ENCODE measurements at regions not wholly inside any gene's neighbourhood (a gene's known extent, or its start where the extent isn't known, plus 50 kb on each side); places are given as distances from the start of the nearest gene placed in this dataset.
"Not testable (repeated sequence)": the region's sequence is repeated elsewhere in the genome, so short reads cannot be mapped to it uniquely, and the experiment has no call there.

DNA sequence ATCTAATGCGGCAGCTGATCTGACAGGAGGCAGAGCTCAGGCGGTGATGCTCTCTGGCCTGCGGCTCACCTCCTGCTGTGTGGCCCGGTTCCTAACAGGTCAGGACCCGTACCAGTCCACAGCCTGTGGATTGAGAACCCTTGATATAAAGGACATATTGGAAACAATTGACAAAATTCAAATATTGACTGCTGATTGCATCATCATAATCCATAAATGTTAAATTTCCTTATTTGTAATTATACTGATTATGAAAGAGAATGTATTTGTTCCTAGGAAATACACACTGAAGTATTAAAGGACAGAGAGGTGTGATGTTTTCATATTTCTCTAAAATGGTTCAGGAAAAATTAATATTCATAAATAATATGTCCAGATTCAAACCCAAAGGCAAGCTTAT is 63.8 kb upstream of the SRD5A2 start:
- ChIA-PET POLR2A (ENCODE audit: unreplicated experiment) (no interaction called here), CTCF (no interaction called here)
- Histone ChIP-seq H3K4me3 (no peak overlapping the region), H3K27ac (no peak overlapping the region), H3K4me1 (replicated peaks; ENCODE audit: insufficient read depth) (no peaks in the 10 kb centered on the region), H3K36me3 (ENCODE audit: low read depth) (no peaks in the 10 kb centered on the region), H3K4me2 (no peak overlapping the region), H3K9me3 (ENCODE audit: insufficient read depth, low read depth) (no peaks in the 10 kb centered on the region), H3F3A (ENCODE audit: insufficient read depth, low read depth) (no peaks in the 10 kb centered on the region), H2AFZ (no peak overlapping the region), H3K79me2 (ENCODE audit: low read depth) (no peaks in the 10 kb centered on the region), H4K20me1 (ENCODE audit: insufficient read depth) (no peaks in the 10 kb centered on the region), H3K27me3 (ENCODE audit: insufficient read depth, low read depth) (no peaks in the 10 kb centered on the region), H3K9me2 (ENCODE audit: insufficient read depth) (no peaks in the 10 kb centered on the region)
- intact Hi-C loops (cut with micrococcal nuclease; ENCODE audit: unreplicated experiment), result no loop called here
- BruUV-seq (replicated peaks), result no TSS peak
- DNase-seq, result no peak
- no peak for TF ChIP-seq EZH2 (IDR thresholded peaks at IDR 0.05; ENCODE audit: low read depth)

DNA sequence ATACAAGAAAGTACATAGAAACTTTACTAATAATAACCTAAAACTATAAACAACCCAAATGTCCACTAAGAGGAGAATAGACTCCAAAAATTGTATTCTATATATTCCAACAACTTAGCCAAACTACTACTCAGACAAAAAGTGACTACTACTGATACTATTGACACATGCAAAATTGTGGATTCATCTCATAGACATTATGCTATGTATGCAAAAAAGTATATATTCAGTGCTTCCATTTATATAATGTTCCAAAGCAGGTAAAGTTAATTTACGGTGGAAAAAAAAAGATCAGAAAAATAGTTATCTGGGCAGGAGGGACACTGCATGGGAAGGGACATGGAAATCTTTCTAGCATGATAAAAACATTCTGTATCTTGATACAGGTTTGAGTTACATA is 62.0 kb upstream of the SRD5A2 start:
- no peaks in the 10 kb centered on the region for H3K9me2 ChIP-seq (ENCODE audit: insufficient read depth)
- no peaks in the 10 kb centered on the region for H4K20me1 ChIP-seq (ENCODE audit: insufficient read depth)
- ChIA-PET POLR2A (ENCODE audit: unreplicated experiment) (no interaction called here), CTCF (no interaction called here)
- no peaks in the 10 kb centered on the region for H3F3A ChIP-seq (ENCODE audit: insufficient read depth, low read depth)
- H3K27me3 ChIP-seq (ENCODE audit: insufficient read depth, low read depth), result no peaks in the 10 kb centered on the region
- H3K36me3 ChIP-seq (ENCODE audit: low read depth), result no peaks in the 10 kb centered on the region
- H3K9me3 ChIP-seq (ENCODE audit: insufficient read depth, low read depth), result no peaks in the 10 kb centered on the region; the same call in 1 of the 2 replicates
- H3K4me3 ChIP-seq, result no peak overlapping the region
- no peak for TF ChIP-seq EZH2 (IDR thresholded peaks at IDR 0.05; ENCODE audit: low read depth)
- TF ChIP-seq, protein P1, sequence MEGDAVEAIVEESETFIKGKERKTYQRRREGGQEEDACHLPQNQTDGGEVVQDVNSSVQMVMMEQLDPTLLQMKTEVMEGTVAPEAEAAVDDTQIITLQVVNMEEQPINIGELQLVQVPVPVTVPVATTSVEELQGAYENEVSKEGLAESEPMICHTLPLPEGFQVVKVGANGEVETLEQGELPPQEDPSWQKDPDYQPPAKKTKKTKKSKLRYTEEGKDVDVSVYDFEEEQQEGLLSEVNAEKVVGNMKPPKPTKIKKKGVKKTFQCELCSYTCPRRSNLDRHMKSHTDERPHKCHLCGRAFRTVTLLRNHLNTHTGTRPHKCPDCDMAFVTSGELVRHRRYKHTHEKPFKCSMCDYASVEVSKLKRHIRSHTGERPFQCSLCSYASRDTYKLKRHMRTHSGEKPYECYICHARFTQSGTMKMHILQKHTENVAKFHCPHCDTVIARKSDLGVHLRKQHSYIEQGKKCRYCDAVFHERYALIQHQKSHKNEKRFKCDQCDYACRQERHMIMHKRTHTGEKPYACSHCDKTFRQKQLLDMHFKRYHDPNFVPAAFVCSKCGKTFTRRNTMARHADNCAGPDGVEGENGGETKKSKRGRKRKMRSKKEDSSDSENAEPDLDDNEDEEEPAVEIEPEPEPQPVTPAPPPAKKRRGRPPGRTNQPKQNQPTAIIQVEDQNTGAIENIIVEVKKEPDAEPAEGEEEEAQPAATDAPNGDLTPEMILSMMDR (conservative IDR thresholded peaks at IDR 0.05), result no peak
- H3K4me1 ChIP-seq (replicated peaks; ENCODE audit: insufficient read depth), result no peaks in the 10 kb centered on the region
- H2AFZ ChIP-seq, result no peak overlapping the region
- no TSS peak for BruUV-seq (replicated peaks)
- intact Hi-C loops (cut with micrococcal nuclease; ENCODE audit: unreplicated experiment), result no loop called here
- no peak overlapping the region for H3K27ac ChIP-seq
- H3K4me2 ChIP-seq, result no peak overlapping the region
- no peak for DNase-seq
- no peaks in the 10 kb centered on the region for H3K79me2 ChIP-seq (ENCODE audit: low read depth)

DNA sequence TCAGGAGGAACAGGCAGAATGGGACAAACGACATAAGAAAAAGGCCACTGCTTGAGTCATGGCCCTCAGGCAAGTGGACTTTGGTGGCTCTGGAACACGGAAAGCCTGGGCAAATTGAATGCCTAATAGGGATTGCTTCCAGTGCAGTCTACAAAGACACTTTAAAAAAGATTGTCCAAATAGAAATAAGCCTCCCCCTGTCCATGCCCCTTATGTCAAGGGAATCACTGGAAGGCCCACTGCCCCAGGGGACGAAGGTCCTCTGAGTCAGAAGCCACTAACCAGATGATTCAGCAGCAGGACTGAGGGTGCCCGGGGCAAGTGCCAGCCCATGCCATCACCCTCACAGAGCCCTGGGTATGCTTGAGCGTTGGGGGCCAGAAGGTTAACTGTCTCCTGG is 51.5 kb upstream of the SRD5A2 start:
- intact Hi-C loops (cut with micrococcal nuclease; ENCODE audit: unreplicated experiment); H3K79me2 ChIP-seq (ENCODE audit: low read depth); H3K9me3 ChIP-seq (ENCODE audit: insufficient read depth, low read depth); H2AFZ ChIP-seq; POLR2A ChIA-PET (ENCODE audit: unreplicated experiment); H3K9me2 ChIP-seq (ENCODE audit: insufficient read depth); H3K36me3 ChIP-seq (ENCODE audit: low read depth); H3K4me3 ChIP-seq; CTCF ChIA-PET; H3K27me3 ChIP-seq (ENCODE audit: insufficient read depth, low read depth); H4K20me1 ChIP-seq (ENCODE audit: insufficient read depth); BruUV-seq (replicated peaks): not testable (repeated sequence)
- peaks cover 19% of the 10 kb centered on the region for H3K4me1 ChIP-seq (replicated peaks; ENCODE audit: insufficient read depth)
- peak; percentile 25 to 68 for DNase-seq
- H3F3A ChIP-seq (ENCODE audit: insufficient read depth, low read depth), result peaks cover 11% of the 10 kb centered on the region; the same call in 1 of the 2 replicates
- H3K27ac ChIP-seq, result peak overlapping the region; percentile 34; the same call in 1 of the 2 replicates
- peak overlapping the region; percentile 29 for H3K4me2 ChIP-seq

Measured in PC-9 (cell line).